ENCODE measurements at regions not wholly inside any gene's neighbourhood (a gene's known extent, or its start where the extent isn't known, plus 50 kb on each side); places are given as distances from the start of the nearest gene placed in this dataset.
"Not testable (repeated sequence)": the region's sequence is repeated elsewhere in the genome, so short reads cannot be mapped to it uniquely, and the experiment has no call there.

DNA sequence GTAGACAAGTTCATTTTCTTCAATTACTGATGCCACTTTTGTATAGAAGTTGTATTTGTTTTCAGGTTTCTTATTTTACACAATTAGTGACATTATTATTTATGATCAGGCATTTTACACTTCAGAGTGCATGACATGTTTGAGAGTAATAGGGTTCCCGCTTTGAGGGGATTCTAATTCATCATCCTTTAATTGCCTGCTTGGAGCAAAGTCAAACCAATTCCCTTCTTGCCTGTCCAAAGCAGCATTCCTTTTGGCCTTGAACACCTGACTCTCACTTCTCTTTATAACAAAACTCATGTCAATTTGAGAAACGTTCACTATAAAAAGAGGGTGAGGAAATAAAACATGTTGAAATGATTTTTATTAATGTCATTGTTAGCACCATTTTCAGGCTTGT, 1149.4 kb downstream of the NXPH1 start:
- TF ChIP-seq, protein P1, sequence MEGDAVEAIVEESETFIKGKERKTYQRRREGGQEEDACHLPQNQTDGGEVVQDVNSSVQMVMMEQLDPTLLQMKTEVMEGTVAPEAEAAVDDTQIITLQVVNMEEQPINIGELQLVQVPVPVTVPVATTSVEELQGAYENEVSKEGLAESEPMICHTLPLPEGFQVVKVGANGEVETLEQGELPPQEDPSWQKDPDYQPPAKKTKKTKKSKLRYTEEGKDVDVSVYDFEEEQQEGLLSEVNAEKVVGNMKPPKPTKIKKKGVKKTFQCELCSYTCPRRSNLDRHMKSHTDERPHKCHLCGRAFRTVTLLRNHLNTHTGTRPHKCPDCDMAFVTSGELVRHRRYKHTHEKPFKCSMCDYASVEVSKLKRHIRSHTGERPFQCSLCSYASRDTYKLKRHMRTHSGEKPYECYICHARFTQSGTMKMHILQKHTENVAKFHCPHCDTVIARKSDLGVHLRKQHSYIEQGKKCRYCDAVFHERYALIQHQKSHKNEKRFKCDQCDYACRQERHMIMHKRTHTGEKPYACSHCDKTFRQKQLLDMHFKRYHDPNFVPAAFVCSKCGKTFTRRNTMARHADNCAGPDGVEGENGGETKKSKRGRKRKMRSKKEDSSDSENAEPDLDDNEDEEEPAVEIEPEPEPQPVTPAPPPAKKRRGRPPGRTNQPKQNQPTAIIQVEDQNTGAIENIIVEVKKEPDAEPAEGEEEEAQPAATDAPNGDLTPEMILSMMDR (IDR thresholded peaks at IDR 0.05; ENCODE audit: low read depth, low read length), result no peak
- Histone ChIP-seq H3K27ac (no peak overlapping the region), H3K9me3 (ENCODE audit: severe bottlenecking) (no peaks in the 10 kb centered on the region), H3K36me3 (no peaks in the 10 kb centered on the region), H3K4me3 (ENCODE audit: low read depth, low read length) (no peak overlapping the region), H3K27me3 (ENCODE audit: insufficient read depth, low read depth, severe bottlenecking) (no peaks in the 10 kb centered on the region)
- DNase-seq, result no peak

DNA sequence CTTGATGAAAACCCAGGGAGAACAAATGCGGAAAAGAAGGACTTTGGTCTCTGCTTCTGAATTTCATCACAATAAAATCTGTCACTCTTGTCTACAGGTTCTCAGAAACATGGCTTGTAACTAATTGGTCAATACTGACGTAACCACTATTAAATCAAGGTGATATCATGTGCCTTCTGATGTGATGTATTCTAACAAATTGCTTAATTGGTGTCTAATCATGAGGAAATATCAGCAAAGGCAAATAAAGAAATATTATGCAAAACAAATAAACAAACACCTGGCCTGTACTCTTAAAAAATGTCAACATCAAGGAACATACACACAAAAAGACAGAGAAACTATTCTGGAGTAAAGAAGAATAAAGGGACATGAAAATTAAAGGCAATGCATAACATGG, 1165.0 kb downstream of the NXPH1 start:
- no peak for DNase-seq
- TF ChIP-seq, protein P1 (IDR thresholded peaks at IDR 0.05; ENCODE audit: low read depth, low read length), result no peak
- Histone ChIP-seq H3K36me3 (no peaks in the 10 kb centered on the region), H3K27ac (no peak overlapping the region), H3K4me3 (ENCODE audit: low read depth, low read length) (no peak overlapping the region), H3K27me3 (ENCODE audit: insufficient read depth, low read depth, severe bottlenecking) (no peaks in the 10 kb centered on the region), H3K9me3 (ENCODE audit: severe bottlenecking) (no peaks in the 10 kb centered on the region)

DNA sequence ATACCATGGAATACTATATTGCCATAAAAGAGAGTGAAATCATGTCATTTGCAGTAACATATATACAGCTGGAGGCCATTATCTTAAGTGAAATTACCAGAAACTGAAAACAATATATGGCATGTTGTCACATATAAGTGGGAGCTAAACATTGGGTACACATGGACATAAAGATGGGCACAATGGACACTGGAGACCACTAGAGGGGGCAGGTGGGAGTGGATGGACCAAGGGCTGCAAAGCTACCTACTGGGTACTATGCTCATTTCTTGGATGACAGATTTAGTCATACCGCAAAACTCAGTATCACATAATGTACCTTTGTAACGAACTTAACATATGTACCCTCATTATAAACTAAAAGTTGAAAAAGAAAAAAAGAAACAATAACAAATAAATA, 1167.6 kb downstream of the NXPH1 start:
- peak; percentile 63 for DNase-seq
- no peak overlapping the region for H3K27ac ChIP-seq
- TF ChIP-seq, protein P1 (IDR thresholded peaks at IDR 0.05; ENCODE audit: low read depth, low read length), result peak; percentile 58
- H3K27me3 ChIP-seq (ENCODE audit: insufficient read depth, low read depth, severe bottlenecking), result no peaks in the 10 kb centered on the region
- no peaks in the 10 kb centered on the region for H3K9me3 ChIP-seq (ENCODE audit: severe bottlenecking)
- no peaks in the 10 kb centered on the region for H3K36me3 ChIP-seq
- H3K4me3 ChIP-seq (ENCODE audit: low read depth, low read length), result no peak overlapping the region

DNA sequence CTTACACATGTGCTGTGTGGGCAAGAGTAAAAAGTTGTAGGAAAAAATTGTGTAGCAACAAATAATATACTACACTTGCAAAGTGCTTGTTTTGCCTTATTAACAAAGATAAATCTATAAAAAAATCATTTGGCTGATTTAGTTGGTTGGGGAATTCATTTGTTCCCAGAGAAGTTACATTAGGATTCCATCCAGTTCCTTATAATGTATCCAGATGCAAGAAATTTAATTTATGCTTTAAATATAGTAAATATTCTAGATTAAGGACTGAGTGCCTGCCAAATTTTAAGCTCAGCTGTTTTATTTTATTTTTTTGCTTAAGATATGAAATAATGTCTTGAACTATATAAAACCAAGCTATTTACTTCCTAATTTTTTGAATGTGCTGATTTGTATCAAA, 1169.9 kb downstream of the NXPH1 start:
- Histone ChIP-seq H3K4me3 (ENCODE audit: low read depth, low read length) (no peak overlapping the region), H3K9me3 (ENCODE audit: severe bottlenecking) (no peaks in the 10 kb centered on the region), H3K27ac (no peak overlapping the region), H3K36me3 (no peaks in the 10 kb centered on the region), H3K27me3 (ENCODE audit: insufficient read depth, low read depth, severe bottlenecking) (no peaks in the 10 kb centered on the region)
- DNase-seq, result no peak
- TF ChIP-seq, protein P1 (IDR thresholded peaks at IDR 0.05; ENCODE audit: low read depth, low read length), result no peak

DNA sequence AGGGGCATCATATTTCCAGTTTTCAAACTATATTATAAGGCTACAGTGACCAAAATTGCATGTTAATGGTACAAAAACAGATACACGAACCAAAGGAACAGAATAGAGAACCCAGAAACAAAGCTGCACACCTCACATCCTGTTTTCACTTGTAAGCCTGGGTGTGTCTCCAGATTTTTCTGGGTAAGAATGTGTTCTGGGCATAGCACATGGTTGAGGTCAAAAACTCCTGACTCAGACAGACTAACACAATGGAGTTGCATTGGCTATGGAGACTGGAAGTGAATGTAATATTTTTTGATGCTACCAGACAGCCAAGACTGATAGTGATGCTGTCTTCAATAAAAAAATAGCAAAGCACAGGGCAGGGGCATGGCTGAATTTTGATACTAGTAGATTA, 1175.2 kb downstream of the NXPH1 start:
- no peak for DNase-seq
- no peaks in the 10 kb centered on the region for H3K9me3 ChIP-seq (ENCODE audit: severe bottlenecking)
- no peak overlapping the region for H3K27ac ChIP-seq
- TF ChIP-seq, protein P1 (IDR thresholded peaks at IDR 0.05; ENCODE audit: low read depth, low read length), result no peak
- H3K4me3 ChIP-seq (ENCODE audit: low read depth, low read length), result no peak overlapping the region
- H3K36me3 ChIP-seq, result no peaks in the 10 kb centered on the region
- no peaks in the 10 kb centered on the region for H3K27me3 ChIP-seq (ENCODE audit: insufficient read depth, low read depth, severe bottlenecking)

DNA sequence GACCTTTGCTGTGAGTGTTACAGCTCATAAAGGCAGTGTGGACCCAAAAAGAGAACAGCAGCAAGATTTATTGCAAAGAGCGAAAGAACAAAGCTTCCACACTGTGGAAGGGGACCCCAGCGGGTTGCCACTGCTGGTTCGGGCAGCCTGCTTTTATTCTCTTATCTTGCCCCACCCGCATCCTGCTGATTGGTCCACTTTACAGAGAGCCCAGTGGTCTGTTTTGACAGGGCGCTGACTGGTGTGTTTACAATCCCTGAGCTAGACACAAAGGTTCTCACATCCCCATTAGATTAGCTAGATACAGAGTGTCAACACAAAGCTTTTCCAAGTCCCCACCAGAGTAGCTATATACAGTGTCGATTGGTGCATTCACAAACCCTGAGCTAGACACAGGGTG, 1187.5 kb downstream of the NXPH1 start:
- H3K9me3 ChIP-seq (ENCODE audit: severe bottlenecking); H3K27me3 ChIP-seq (ENCODE audit: insufficient read depth, low read depth, severe bottlenecking); H3K4me3 ChIP-seq (ENCODE audit: low read depth, low read length); H3K36me3 ChIP-seq; H3K27ac ChIP-seq; DNase-seq: not testable (repeated sequence)

DNA sequence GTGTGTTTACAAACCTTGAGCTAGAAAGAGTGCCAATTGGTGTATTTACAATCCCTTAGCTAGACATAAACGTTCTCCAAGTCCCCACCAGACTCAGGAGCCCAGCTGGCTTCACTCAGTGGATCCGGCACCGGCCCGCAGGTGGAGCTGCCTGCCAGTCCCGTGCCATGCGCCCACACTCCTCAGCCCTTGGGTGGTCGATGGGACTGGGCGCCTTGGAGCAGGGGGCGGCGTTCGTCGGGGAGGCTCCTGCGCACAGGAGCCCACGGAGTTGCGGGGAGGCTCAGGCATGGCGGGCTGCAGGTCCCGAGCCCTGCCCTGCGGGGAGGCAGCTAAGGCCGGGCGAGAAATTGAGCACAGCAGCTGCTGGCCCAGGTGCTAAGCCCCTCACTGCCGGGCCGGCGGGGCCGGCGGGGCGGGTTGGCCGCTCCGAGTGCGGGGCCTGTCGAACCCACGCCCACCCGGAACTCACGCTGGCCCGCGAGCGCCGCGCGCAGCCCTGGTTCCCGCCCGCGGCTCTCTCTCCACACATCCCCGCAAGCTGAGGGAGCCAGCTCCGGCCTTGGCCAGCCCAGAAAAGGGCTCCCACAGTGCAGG, 1188.0 kb downstream of the NXPH1 start:
- H3K4me3 ChIP-seq (ENCODE audit: low read depth, low read length); DNase-seq; H3K27ac ChIP-seq; H3K9me3 ChIP-seq (ENCODE audit: severe bottlenecking); H3K36me3 ChIP-seq; H3K27me3 ChIP-seq (ENCODE audit: insufficient read depth, low read depth, severe bottlenecking): not testable (repeated sequence)
